ENCODE measurements at regions not wholly inside any gene's neighbourhood (a gene's known extent, or its start where the extent isn't known, plus 50 kb on each side); places are given as distances from the start of the nearest gene placed in this dataset.

DNA sequence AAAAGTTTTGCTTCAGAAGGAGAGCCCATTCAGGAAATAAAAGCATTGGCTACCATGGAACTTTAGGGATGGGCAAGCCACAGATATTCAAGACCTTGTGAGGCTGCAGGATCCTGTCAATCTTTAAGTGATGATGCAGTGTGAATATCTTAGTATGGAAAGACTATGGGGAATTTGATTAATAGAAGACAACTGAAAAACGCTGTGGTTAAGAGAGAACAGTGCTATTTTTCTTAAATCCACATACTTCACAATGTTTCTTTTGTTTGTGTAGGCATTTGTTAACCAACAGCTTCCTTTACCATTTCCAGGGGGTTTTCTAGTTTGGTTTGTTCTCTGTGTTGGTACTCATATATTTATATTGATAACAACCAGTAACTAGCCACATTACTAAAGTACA, 90.3 kb downstream of the TMEM212 start:
- Histone ChIP-seq H3K79me1 (ENCODE audit: low read depth, low read length) (no peaks in the 10 kb centered on the region), H3K4ac (replicated peaks; ENCODE audit: insufficient read length, low read depth, low read length) (no peak overlapping the region), H4K8ac (ENCODE audit: extremely low read depth, insufficient read depth, low read length) (no peak overlapping the region), H3K23ac (ENCODE audit: insufficient read length) (no peak overlapping the region), H2AFZ (ENCODE audit: low read length) (no peak overlapping the region), H3K18ac (ENCODE audit: extremely low read depth, low read length) (no peak overlapping the region), H2BK15ac (ENCODE audit: low read length) (no peak overlapping the region), H3K36me3 (ENCODE audit: control insufficient read depth in 2 of 4, insufficient read depth in 4 of 4, low read length in 3 of 4) (no peaks in the 10 kb centered on the region), H4K20me1 (replicated peaks in 1 of 2; ENCODE audit: control insufficient read depth in 1 of 2, insufficient read depth in 2 of 2, low read length in 2 of 2) (no peaks in the 10 kb centered on the region), H3K4me2 (ENCODE audit: insufficient read depth in 1 of 2, low read depth in 2 of 2, low read length in 2 of 2) (no peak overlapping the region), H2BK120ac (replicated peaks; ENCODE audit: low read depth, low read length) (no peak overlapping the region), H4K91ac (replicated peaks; ENCODE audit: insufficient read length, low read length) (no peak overlapping the region), H2BK12ac (ENCODE audit: low read depth, low read length) (no peak overlapping the region), H2BK20ac (ENCODE audit: low read length) (no peak overlapping the region), H3K27ac (ENCODE audit: low read depth, low read length) (no peak overlapping the region), H4K5ac (ENCODE audit: insufficient read length, low read depth, low read length) (no peak overlapping the region), H3K27me3 (replicated peaks in 1 of 4; ENCODE audit: control insufficient read depth in 3 of 4, extremely low read depth in 1 of 4, insufficient read depth in 3 of 4, low read length in 3 of 4) (no peaks in the 10 kb centered on the region), H3K4me3 (ENCODE audit: extremely low read depth in 1 of 4, insufficient read depth in 2 of 4, low read depth in 3 of 4, low read length in 4 of 4) (no peak overlapping the region), H3K23me2 (ENCODE audit: low read depth, low read length) (no peaks in the 10 kb centered on the region), H3K14ac (ENCODE audit: insufficient read length) (no peak overlapping the region), H3K9me3 (ENCODE audit: insufficient read depth in 2 of 2, low read depth in 1 of 2, low read length in 1 of 2) (no peaks in the 10 kb centered on the region), H2AK5ac (ENCODE audit: low read depth, low read length) (no peak overlapping the region), H3K4me1 (replicated peaks in 1 of 4; ENCODE audit: control insufficient read depth in 3 of 4, insufficient read depth in 4 of 4, low read length in 3 of 4) (no peaks in the 10 kb centered on the region), H3K79me2 (ENCODE audit: control insufficient read depth in 1 of 2, insufficient read depth in 2 of 2, low read length in 2 of 2) (no peaks in the 10 kb centered on the region), H2BK5ac (ENCODE audit: low read depth, low read length) (no peak overlapping the region), H3K56ac (replicated peaks; ENCODE audit: insufficient read length, low read depth, low read length) (no peak overlapping the region), H3K9ac (replicated peaks in 1 of 4; ENCODE audit: extremely low read depth in 1 of 4, low read depth in 3 of 4, low read length in 3 of 4) (no peak overlapping the region)
- FAIRE-seq, result no peak
- DNase-seq (ENCODE audit: low read depth in 1 of 2, low spot score in 2 of 2), result no peak
- 91% methylated on average over 1 of the region's 1 CpG; no CpG with 5 or more reads in 1 of the 2 experiments for WGBS, 2 experiments (ENCODE audit: extremely low coverage in 1 of 2, insufficient coverage in 1 of 2, insufficient read length in 1 of 2, insufficient replicate concordance in 2 of 2, low coverage in 1 of 2, low lambda C conversion rate in 2 of 2, missing lambda C conversion rate in 1 of 2)
- TF ChIP-seq MAFK (IDR thresholded peaks at IDR 0.05; ENCODE audit: low read depth, low read length), result no peak
- TF ChIP-seq ZNF274 (IDR thresholded peaks at IDR 0.05; ENCODE audit: borderline replicate concordance, extremely low read depth, low read length), result no peak
- TF ChIP-seq RBBP5 (IDR thresholded peaks at IDR 0.05; ENCODE audit: borderline replicate concordance, low read depth, low read length), result no peak
- TF ChIP-seq JUN (IDR thresholded peaks at IDR 0.05; ENCODE audit: low read depth, low read length), result no peak
- CTCF ChIA-PET (ENCODE audit: partially characterized antibody), result no interaction called here
- POLR2A ChIA-PET (ENCODE audit: partially characterized antibody), result no interaction called here

Data from H1 (cell line).